IPS-18a (cell line): ENCODE measurements at regions not wholly inside any gene's neighbourhood (a gene's known extent, or its start where the extent isn't known, plus 50 kb on each side); places are given as distances from the start of the nearest gene placed in this dataset.

Source experiments
- H3K27ac ChIP-seq: one replicate; pipeline ENCODE4 v1.5.1; 2013; ENCODE audit warnings: low read length
- H3K27me3 ChIP-seq: one replicate; pipeline ENCODE4 v1.6.1; 2013; ENCODE audit warnings: mild to moderate bottlenecking, low read length; ENCODE audit not compliant: control insufficient read depth, insufficient read depth
- H3K36me3 ChIP-seq: one replicate; pipeline ENCODE4 v1.6.1; 2013; ENCODE audit warnings: low read depth, low read length; ENCODE audit not compliant: control insufficient read depth
- H3K4me1 ChIP-seq: one replicate; pipeline ENCODE4 v1.6.1; 2013; ENCODE audit warnings: low read depth, low read length; ENCODE audit not compliant: control insufficient read depth
- H3K4me3 ChIP-seq: one replicate; pipeline ENCODE4 v1.5.1; 2013; ENCODE audit warnings: low read length
- H3K9ac ChIP-seq: one replicate; pipeline ENCODE4 v1.6.1; 2013; ENCODE audit warnings: mild to moderate bottlenecking, low read length, moderate library complexity
- H3K9me3 ChIP-seq: one replicate; pipeline ENCODE4 v1.6.1; 2013; ENCODE audit warnings: low read depth, low read length; ENCODE audit not compliant: control insufficient read depth

GRCh38 chr22:27123880-27124279 is 466.5 kb downstream of the MIAT start:
- no peaks in the 10 kb centered on the region for H3K36me3 ChIP-seq
- H3K9ac ChIP-seq: no peak overlapping the region
- no peaks in the 10 kb centered on the region for H3K4me1 ChIP-seq
- H3K27me3 ChIP-seq: no peaks in the 10 kb centered on the region
- no peak overlapping the region for H3K4me3 ChIP-seq
- H3K9me3 ChIP-seq: no peaks in the 10 kb centered on the region
- H3K27ac ChIP-seq: no peak overlapping the region

GRCh38 chr22:27124351-27124966 is 467.1 kb downstream of the MIAT start:
- H3K27ac ChIP-seq: no peak overlapping the region
- H3K36me3 ChIP-seq: no peaks in the 10 kb centered on the region
- no peak overlapping the region for H3K4me3 ChIP-seq
- no peaks in the 10 kb centered on the region for H3K27me3 ChIP-seq
- H3K4me1 ChIP-seq: no peaks in the 10 kb centered on the region
- no peak overlapping the region for H3K9ac ChIP-seq
- no peaks in the 10 kb centered on the region for H3K9me3 ChIP-seq

- Histone ChIP-seq H3K27ac (no peak overlapping the region), H3K9ac (no peak overlapping the region), H3K4me3 (no peak overlapping the region), H3K36me3 (no peaks in the 10 kb centered on the region), H3K9me3 (no peaks in the 10 kb centered on the region), H3K4me1 (no peaks in the 10 kb centered on the region), H3K27me3 (no peaks in the 10 kb centered on the region)
These were observed 468.2 kb downstream of the MIAT start for GRCh38 chr22:27125539-27125938.

- Histone ChIP-seq H3K36me3 (no peaks in the 10 kb centered on the region), H3K4me3 (no peak overlapping the region), H3K27me3 (no peaks in the 10 kb centered on the region), H3K9me3 (no peaks in the 10 kb centered on the region), H3K4me1 (no peaks in the 10 kb centered on the region), H3K27ac (no peak overlapping the region), H3K9ac (no peak overlapping the region)
These were observed 470.5 kb downstream of the MIAT start for GRCh38 chr22:27127911-27128310.

GRCh38 chr22:27128461-27129085 is 471.2 kb downstream of the MIAT start:
- Histone ChIP-seq H3K27me3 (no peaks in the 10 kb centered on the region), H3K27ac (no peak overlapping the region), H3K36me3 (no peaks in the 10 kb centered on the region), H3K9ac (no peak overlapping the region), H3K4me3 (no peak overlapping the region), H3K4me1 (no peaks in the 10 kb centered on the region), H3K9me3 (no peaks in the 10 kb centered on the region)

GRCh38 chr22:27129266-27129665 is 471.9 kb downstream of the MIAT start:
- Histone ChIP-seq H3K4me1 (peaks cover 3% of the 10 kb centered on the region), H3K36me3 (no peaks in the 10 kb centered on the region), H3K9ac (no peak overlapping the region), H3K27me3 (no peaks in the 10 kb centered on the region), H3K9me3 (no peaks in the 10 kb centered on the region), H3K4me3 (no peak overlapping the region), H3K27ac (no peak overlapping the region)

- no peaks in the 10 kb centered on the region for H3K36me3 ChIP-seq
- H3K4me3 ChIP-seq: no peak overlapping the region
- no peak overlapping the region for H3K9ac ChIP-seq
- H3K27me3 ChIP-seq: no peaks in the 10 kb centered on the region
- no peak overlapping the region for H3K27ac ChIP-seq
- peaks cover 4% of the 10 kb centered on the region for H3K4me1 ChIP-seq
- no peaks in the 10 kb centered on the region for H3K9me3 ChIP-seq
These were observed 473.5 kb downstream of the MIAT start for GRCh38 chr22:27130906-27131305.

GRCh38 chr22:27131346-27131745 is 474.0 kb downstream of the MIAT start:
- H3K36me3 ChIP-seq: no peaks in the 10 kb centered on the region
- H3K4me1 ChIP-seq: peaks cover 4% of the 10 kb centered on the region
- H3K27me3 ChIP-seq: no peaks in the 10 kb centered on the region
- no peaks in the 10 kb centered on the region for H3K9me3 ChIP-seq
- H3K9ac ChIP-seq: no peak overlapping the region
- no peak overlapping the region for H3K27ac ChIP-seq
- no peak overlapping the region for H3K4me3 ChIP-seq

GRCh38 chr22:27132400-27132799 is 475.0 kb downstream of the MIAT start:
- H3K9me3 ChIP-seq: no peaks in the 10 kb centered on the region
- H3K4me1 ChIP-seq: peaks cover 4% of the 10 kb centered on the region
- no peak overlapping the region for H3K27ac ChIP-seq
- no peaks in the 10 kb centered on the region for H3K27me3 ChIP-seq
- no peak overlapping the region for H3K4me3 ChIP-seq
- no peaks in the 10 kb centered on the region for H3K36me3 ChIP-seq
- no peak overlapping the region for H3K9ac ChIP-seq

- no peak overlapping the region for H3K27ac ChIP-seq
- no peak overlapping the region for H3K4me3 ChIP-seq
- H3K9ac ChIP-seq: no peak overlapping the region
- peaks cover 4% of the 10 kb centered on the region for H3K4me1 ChIP-seq
- H3K9me3 ChIP-seq: no peaks in the 10 kb centered on the region
- no peaks in the 10 kb centered on the region for H3K27me3 ChIP-seq
- H3K36me3 ChIP-seq: no peaks in the 10 kb centered on the region
These were observed 475.6 kb downstream of the MIAT start for GRCh38 chr22:27133019-27133431.

GRCh38 chr22:27133681-27134314 is 476.4 kb downstream of the MIAT start:
- Histone ChIP-seq H3K4me3 (no peak overlapping the region), H3K27ac (no peak overlapping the region), H3K9ac (no peak overlapping the region), H3K4me1 (peaks cover 4% of the 10 kb centered on the region), H3K9me3 (no peaks in the 10 kb centered on the region), H3K27me3 (no peaks in the 10 kb centered on the region), H3K36me3 (no peaks in the 10 kb centered on the region)

- no peak overlapping the region for H3K27ac ChIP-seq
- H3K9me3 ChIP-seq: no peaks in the 10 kb centered on the region
- H3K36me3 ChIP-seq: no peaks in the 10 kb centered on the region
- H3K4me3 ChIP-seq: no peak overlapping the region
- no peaks in the 10 kb centered on the region for H3K27me3 ChIP-seq
- H3K9ac ChIP-seq: no peak overlapping the region
- peaks cover 4% of the 10 kb centered on the region for H3K4me1 ChIP-seq
These were observed 476.9 kb downstream of the MIAT start for GRCh38 chr22:27134315-27134701.
